ENCODE measurements at regions not wholly inside any gene's neighbourhood (a gene's known extent, or its start where the extent isn't known, plus 50 kb on each side); places are given as distances from the start of the nearest gene placed in this dataset.

DNA sequence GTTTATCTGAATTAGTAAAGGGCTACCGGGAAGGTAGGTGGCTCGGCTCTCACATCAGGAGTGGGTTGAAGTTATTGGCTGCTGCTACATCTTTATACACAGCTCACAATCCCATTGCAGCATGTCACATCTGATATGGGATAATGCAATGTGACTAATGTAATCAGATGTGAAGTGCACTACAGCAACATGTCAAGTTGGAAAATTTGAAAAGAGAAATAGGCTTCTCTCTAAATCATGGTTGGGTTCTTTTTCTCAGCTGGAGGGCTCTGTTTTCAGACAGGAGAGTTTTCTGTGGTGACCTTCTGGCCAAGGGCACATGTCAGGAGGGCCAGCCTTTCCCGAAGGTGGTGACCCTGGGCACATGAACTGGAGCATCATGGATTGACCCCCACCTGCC is 337.5 kb downstream of the HRH4 start:
- DNase-seq, result no peak

DNA sequence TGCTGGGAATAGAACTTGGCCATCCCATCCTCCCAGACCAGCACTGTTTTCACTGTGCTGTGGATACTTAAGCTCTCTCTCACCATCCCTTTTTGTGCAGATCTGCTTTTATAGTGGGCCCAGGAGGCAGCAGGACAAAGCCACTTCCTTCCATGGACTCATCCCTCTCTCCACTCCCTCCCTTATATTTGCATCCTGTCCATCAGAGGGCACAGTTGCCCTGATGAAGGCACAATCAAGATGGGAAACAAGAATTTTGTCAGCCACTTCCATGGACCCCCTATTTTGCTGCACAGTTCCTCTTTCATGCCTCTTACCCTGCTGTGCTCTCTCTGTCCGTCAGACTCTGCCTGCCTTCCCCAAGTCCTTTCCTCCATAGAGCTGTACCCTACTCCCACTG is 338.7 kb downstream of the HRH4 start:
- DNase-seq, result no peak

DNA sequence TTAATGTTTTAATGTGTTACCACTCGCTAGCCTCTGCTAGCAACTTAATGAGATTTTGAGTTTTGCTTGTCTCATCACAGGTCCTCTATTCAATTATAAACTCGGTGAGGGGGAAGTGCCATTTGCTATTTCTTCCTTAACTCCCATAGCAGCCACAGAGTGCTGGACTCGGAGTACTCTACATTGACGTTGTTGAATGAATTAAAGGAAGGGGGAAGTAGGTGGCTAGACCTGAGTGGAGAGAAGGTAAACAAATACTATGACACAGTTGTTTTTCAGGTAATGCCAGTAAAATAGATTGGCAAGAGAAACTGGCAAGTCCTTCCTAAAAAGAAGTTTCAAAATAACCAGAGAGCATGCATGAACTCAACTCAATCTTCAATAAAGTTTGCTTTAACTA is 339.3 kb downstream of the HRH4 start:
- DNase-seq, result no peak

DNA sequence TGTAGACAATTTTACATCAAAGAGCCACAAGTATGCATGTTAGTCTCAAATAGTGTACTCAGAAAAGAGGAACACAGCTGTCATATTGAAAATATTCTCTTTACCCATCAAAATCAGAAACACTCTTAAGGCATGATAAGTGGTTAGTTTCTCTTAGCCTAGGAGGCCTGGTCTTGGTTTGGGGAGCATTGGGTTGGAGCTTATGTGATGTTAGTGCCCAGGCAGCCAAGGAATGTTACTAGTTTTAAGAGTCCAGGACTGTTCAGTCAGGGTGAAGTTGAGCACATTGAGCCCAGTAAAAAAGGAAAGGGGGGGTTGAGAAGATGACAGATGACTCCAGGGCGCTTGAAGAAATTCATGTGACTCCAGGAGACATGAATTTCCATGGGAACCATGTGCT is 340.6 kb downstream of the HRH4 start:
- DNase-seq, result no peak

DNA sequence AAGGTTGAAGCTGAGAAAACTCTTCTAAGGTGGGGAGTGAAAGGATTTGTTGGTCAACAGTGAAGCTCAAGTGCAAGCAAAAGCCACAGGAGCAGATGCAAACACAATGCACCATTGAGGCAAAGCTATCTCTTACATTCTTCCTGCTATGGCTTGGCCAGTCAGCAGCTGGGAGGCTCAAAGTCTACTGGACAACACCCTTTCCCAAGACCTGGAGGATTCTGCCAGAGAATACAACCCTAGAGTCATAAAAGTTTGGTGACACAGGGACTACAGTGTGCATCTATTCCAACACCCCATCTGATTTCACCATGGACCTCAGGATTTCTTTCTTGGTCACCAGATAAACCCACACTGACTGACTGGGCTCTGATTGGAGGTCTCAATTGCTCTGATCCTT is 342.0 kb downstream of the HRH4 start:
- no peak for DNase-seq

DNA sequence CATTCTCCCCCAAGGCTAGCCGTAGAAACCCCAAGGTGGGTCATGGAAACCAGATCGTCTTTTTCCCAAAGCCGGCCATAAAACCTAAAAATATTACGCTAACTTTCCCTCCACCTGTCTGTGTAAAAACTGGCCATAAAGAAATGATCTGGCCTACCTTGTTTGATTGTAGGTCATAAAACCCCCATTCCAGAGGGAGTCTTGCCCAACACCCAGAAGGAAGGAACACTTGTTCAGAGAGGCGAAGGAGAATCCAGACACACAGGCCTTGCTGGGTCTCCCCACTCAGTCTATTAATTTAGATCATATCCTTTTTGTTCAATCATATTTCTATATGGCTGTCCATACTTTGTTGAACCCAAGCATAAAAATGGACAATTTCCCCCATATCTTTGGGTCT is 344.7 kb downstream of the HRH4 start:
- no peak for DNase-seq

DNA sequence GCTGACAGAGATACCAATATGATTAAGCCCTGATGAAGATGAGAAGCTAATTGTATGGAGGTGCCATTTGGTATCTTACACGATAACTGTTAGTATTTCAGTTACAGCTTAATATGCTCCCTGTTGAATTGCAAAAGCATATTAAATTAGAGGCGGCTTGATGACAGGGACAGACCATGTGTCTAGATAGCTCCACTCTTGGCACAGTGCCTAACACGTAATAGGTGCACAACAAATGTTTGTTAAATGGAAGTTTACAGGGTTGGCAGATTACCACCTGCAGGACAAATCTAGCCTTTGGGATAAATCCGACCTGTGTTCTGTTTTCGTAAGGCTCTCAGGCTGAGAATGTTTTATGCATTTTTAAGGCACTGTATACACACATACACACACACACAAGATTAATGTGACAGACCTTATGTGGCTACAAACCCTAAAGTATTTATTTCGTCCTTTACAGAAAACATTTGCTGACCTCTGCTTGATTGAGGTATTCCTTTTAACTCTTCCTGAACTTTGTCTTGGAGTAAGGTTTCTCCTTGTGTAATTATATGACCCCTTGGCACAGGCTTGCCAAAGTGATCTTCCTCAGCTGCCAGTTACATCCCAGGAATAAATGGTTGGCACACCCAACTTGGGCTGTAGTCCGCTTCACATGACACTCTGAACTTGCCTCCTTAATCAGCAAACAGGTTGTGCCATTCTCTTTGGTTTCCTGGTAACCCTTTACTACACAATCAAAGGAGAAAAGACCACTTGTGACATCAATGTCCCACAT is 348.9 kb downstream of the HRH4 start:
- no peak for DNase-seq

DNA sequence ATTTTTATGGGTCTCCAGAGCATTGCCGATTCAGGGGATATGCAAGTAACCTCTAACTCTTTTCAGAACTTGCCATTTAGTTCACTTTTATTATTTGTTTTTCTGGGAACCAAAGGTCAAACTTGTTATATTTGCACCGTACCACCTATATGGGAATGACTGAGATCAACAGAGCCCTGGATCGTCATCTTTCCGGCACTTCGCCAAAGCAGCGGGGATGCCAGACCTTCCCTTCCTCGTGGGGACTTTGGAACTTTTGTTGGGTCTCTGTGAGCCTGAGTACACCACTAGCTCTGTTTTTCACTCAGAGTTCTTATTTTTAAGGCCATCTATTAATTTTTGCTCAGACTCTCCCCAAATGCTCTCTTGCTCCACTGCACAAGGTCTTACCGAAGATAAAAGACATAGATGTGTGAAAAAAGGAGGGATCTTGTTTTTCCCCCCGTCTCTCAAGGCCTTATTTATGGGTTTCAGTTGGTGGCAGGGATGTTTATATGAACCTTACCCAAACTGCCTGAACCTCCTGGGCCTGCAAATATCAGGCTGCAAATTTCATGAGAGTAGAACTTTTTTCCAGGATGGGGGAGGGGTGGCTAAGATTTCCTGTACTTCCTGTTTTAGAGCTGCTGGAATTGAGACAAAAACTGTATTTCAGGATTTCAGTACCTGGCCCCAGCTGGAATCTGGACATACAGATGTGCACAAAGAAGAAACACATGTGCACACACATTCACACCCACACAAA is 350.3 kb downstream of the HRH4 start:
- DNase-seq, result no peak

DNA sequence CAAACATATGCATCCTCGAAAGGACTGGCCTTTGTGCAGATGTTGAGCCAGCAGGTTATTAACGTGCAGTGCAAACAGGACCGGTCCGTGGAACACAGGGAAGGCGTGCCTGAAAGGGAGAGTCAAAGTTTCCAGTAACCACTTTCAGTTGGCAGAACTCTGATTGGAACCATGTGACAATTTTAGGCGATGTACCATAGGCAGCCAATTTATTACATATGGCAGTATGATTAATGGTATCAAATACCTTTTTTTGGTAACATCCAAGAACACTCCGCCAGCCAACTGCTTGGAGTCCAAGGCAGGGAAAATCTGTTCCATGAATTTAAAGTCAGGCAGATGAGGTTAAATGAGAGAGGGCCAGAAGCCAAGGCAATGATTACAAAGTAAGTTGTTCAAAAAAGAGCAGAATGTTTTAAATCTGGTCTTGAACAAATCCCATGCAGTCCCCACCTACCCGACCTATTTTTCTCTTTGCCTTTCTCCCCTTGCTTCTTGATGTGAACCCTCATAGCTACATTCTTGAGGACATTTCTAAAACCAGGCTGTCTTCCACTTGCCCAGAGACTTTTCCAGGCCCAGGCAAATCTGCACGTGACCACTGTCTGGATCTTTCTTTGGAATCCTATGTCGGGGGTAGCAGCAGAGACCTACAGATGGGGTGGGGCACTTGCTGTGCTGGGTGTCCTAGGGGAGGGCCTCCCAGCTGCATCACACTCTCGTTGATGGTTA is 351.7 kb downstream of the HRH4 start:
- DNase-seq, result no peak

DNA sequence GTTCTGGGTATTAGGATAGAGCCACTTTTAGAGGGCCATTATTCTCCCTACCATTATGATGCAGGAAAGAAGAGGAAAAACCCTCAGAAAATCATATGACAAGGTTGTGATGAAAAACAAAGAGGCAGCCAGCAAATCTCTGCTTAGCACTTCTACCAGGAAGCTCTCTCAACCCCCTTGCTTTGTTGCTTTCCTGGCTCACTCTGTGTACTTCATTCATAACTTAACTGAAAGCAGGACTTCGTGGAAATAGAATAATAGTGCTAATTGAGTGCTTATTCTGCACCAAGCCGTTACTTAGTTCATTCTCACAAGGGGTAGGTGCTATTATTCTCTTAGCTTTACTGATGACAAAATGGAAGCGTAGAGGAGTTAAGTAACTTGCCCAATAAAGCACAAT is 354.1 kb downstream of the HRH4 start:
- DNase-seq, result no peak

DNA sequence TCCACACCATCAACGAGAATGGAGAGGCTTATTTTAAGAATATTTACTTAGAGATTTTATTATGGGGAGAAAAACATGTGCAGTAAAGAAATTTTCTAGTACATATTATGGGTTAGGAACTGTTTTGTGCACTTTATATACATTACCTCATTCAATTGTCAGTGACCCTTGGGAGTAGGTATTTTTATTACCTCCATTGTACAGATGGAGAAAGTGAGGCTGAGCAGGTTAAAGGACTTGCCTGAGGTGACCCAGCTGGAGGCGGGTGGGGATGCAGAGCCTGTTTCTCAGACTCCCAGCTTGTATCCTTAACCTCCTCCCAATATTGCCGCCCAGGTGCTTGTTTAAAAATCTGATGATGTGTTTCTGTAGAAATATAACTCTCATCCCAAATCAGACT is 356.7 kb downstream of the HRH4 start:
- no peak for DNase-seq

DNA sequence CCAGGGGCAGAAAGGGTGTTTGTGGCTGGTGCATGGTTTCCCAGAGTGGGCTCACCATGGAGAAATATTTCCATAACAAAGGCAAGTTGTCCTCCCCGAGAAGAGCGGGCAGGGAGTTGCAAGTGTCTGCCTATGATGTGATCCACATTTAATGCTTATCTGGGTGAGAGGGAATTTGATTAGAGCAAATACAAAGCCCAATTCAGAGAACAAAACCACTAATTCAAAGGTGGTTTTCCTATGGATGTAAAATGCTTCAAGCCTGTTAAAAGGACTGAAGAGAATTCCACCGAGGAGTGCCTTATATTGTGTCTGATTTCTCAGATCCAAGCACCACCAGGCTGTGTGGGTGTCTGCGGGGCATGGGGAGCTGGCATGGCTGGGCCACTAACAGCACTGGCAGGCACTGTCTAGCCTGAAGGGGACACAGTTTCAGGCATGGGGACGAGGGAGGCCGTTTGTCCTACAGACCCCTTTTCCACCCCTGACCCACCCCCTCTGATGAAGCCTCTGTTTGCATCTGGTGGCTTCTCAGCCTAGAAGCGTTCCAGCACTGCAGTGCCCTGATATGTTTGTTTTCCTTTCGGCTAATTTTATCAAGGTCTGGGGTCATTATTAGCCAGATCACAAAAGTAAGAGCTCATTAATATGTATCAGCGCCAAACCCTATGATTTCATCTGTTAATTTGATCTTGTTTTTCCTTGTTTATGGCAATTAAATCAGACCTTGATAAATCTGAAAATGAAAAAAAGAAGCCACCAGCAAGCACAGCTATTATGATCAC is 357.3 kb downstream of the HRH4 start:
- peak; percentile 3 to 12 for DNase-seq

DNA sequence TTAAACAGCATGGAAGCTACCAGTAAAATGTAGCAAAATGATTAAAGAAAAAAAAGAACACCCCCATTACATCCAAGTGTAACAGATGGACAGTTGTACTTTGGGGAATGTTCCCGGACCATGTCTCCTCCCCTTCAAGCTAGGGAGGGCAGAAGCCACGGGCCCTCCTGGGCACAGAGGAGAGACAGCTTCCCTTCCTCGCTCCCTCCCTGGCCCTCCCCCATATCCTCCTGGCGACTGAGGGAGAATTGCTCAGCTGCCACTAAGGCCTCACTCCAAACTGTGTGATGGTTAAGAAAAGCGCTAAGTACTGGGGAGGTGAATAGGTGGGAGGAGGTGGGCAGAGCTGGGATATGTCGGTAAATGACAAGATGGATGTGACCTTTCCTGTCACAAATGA is 358.0 kb downstream of the HRH4 start:
- DNase-seq, result no peak

DNA sequence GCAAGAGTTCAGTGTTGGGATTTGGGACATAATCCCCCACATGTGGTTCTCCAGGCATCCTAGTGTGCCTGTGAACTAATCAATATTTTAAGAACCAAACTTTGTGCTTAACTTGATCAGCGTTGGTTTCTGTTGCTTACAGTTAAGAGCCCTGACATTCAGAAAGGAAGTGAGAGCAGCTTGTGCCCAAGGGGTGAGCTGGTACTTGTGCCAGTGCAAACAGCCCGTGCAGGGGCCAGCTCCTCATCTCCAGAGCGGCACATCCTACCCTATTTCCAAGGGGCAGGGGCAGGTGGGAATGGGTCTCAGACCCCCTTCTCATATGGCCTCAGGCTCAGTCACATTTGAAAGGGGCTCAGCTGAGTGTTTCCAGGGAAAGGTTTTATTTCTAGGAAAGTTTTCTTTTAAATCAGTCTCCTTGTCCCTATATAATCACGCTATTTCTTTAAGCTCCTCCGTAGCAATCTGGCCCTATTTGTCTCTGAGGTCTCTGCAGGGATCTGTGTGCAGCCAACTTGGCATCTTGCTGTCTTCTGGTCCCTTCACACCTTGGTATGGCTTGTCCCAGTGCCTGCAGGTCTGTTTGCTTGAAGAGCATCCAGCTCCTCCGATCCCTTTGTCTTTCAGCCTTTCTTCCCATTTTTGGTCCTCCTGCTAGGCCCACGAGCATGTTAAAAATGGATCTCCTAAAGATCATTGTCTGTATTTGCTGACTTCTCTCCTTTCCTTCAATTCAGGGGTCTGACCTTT is 358.9 kb downstream of the HRH4 start:
- DNase-seq, result no peak

DNA sequence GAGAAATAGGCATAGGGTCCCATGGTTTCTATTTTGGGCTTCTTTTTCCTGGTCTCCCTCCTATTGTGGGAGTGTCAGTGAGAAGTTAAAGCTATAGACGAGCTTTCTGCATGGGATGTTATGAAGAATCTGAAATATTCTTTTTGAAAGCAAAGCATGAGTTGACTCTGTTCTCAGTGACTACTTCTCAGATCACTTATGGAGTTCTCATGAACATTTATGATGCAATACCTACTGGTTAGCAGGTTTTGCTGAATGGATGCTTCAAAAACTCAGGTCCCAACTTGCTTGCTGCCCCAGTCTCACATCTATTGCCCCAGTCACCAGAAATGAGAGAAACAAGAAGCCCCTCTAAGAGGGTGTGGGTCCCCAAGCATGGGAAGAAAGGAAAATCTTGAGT is 365.0 kb downstream of the HRH4 start:
- no peak for DNase-seq

DNA sequence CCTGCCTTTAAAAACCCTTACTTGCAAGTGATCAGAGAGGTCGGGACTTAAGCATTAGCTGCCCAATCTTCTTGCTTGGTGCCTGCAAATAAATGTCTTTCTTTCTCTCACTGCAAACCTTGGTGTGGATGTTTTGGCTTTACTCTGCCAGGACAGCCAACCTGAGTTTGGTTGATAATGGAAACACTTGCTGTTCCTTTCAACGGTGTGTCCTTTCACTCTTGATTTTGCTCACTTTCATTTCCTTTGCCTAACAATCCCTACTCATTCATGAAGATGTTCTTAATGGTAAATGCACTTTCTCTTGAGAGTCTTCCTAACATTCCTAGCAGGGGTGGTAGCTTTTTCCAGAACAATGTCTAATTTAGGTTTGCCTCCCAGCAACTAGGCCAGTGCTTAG is 366.2 kb downstream of the HRH4 start:
- DNase-seq, result no peak

DNA sequence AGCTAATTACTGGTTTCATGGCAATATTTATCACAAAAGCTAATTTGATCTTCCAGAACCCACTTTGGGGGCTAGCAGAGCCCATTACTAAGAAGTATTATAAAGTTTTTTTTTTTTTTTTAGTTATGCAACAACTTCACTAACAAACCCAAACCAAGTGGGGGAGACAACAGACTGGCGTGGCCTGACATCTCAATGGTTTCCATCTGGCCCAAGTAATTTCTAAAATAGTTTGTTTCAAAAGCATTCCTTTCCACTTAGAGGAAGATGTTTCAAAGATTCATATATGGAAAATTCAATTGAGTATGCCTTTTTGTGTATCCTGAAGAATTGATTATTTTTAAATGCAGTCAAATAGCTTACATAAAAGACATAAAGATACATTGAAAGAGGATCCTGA is 367.1 kb downstream of the HRH4 start:
- no peak for DNase-seq

DNA sequence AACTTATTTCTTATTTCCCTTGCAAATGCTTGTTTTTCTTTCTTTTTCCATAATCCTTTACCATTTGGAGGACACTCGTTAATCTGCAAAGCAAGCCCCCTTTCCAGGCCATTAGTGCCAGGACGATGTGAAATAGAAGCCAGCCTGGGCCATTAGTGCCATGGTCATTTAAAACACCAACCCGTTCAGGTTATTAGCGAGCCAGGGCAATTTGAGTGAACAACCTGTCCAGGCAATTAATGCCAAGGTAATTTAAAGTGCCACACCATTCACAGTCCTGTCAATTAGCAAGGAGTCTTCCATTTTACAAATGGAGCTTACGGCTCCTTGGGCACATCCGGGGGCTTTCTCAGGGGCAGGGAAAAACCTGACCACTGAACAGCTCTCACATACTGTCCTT is 370.6 kb downstream of the HRH4 start:
- no peak for DNase-seq

DNA sequence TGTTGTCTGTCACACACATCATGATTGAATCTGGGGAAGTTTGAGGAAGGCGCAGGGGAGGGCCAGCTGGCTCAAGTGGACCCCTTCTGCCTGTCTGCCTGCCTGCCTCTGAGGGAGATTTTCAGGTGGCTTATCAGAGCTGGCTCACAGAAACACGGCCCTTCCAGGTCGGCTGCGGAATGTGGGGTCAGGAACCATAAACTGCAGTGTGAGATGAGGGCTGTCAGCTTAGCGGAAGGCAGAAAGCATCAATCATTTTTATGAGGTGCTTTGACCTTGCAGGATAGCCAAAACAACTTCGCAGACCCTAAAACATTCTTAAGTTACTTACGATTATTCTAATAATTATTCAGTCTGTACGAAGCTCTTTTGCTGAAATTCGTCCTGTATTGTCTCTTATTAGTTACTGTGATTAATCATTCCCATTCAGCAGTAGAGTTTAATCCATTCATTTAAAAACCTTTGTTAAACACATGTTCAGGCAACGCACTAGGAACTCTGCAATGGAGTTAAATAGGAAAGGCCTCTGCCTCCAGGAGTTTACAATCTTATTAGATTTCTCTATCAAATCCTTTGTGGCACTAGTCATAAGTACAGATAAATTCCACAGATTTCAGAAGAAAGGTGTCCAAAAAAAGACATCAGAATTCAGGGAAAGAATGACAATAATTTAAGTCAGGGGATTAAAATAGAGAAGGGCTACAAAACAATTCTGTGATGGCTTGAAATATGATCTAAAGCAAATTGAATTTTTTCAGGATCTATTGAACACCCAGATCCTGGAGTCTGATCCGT is 371.6 kb downstream of the HRH4 start:
- no peak for DNase-seq

DNA sequence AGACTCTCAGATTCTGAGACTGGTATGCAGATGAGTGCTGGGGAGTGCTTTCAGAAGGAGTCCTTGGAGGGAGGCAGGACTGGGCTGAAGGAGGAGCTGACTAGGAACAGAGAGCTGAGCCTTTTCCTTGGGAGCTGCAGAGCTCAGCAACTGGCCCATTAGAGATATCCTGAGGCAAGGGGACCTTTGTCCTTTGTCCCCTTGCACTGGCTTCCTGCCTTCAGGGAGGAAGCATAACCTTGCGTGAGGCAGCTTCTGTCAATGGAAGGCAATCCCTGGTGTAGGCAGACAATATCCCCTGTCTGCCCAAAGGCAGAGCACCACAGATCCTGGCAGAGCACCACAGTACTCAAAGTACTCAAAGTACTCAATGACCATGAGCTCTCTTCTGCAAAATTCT is 375.3 kb downstream of the HRH4 start:
- no peak for DNase-seq

DNA sequence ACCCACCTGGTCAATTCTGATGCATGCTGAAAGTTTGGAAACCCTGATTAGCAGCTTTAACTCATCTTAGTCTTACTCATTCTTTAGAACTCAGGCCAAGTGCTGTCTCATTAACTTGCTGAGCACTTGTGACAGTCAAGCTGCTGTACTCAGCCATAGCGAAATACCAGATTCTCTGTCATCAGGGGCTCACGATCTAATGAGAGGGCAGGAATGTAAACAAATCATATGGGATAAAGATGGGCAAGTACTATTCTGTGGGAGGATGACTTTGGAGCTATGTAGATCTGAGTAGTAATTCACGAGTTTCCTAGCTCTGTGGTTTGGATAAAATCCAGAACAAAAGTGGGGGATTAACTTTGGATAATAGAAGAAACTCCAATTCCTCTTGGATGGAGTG is 376.6 kb downstream of the HRH4 start:
- no peak for DNase-seq

DNA sequence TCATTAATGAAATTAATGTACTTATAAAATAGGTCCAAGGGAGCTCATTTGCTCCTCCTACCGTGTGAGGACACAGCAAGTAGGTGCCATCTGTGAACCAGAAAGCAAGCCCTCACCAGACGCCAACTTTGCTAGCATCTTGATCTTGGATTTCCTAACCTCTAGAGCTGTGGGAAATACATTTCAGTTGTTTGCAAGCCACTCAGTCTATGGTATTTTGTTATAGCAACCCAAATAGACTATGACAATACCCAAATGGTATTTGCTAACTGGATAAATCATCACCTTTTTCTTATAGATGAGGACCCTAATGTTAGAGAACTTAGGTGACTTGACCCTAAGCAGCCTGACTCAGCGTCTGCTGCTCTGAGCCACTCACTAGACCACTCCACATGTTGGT is 379.6 kb downstream of the HRH4 start:
- DNase-seq, result no peak
